GM21737 (cell line): ENCODE measurements at regions not wholly inside any gene's neighbourhood (a gene's known extent, or its start where the extent isn't known, plus 50 kb on each side); places are given as distances from the start of the nearest gene placed in this dataset.

Source experiments
- ATAC-seq: cut with Tn5 transposase; IDR thresholded peaks from one replicate; pipeline ENCODE4 v1.9.1; 2021; ENCODE audit warnings: mild to moderate bottlenecking, moderate library complexity; ENCODE audit not compliant: unreplicated experiment

DNA sequence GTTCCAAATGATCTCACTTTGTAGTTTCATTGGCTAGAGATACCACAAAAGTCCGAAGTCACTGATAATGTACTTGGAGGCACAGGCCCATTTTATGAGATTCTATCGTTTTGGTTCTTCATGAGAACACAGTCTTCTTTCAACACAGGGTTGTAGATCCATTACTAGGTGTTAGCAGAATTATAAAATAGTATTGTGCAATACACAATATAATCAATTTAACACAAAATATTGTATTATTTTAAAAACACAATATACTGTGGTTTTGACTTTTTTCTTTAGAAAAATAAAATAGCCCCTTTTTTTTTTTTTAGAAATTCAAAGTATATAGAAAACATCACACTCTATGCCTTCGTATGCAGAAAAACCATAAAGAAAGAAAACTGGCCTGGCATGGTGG lies 138.6 kb upstream of the TSC22D2 start:
- no peak for ATAC-seq

DNA sequence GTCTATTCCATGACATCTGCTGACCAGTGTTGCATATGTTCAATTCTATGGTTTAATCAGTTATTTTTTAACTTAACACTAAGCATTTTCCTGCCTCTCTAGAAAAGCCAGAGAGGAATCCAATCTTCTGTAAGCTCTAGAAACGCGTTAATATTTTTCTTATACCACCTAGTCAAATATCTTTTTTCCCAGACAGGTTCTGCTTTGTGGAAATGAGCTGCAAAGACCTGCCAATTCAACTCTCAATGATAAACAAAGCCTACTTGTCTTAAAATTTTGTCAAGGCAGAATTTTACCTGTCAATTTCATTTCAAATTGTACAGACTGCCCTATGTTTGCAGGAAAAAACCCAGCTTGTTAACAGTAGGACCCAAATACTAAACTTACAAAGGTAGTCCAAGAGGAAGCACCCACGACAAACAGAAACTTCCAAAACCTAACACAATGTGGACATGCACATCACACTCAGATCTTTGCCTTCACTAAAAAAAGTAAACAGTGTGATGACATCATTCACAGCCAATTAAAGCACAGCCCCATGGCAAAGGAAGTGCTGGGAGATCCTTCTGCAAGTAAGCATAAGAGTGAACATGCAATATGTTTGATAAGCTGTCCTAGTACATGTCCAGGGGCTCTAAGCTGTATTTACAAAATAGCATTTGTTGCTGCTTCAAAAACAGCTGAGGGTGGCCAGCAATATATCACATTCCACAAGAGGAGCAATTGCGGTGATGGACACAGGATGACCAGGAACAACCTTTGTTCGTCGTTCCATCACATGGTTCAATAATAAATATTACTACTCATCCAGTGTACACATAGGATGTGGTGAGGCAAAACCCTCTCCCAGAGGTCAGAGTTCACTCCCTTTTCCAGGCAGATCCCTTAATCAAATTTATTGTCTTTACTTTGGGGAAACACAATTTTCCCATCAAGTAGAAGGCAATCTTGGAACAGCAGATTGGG lies 139.4 kb upstream of the TSC22D2 start:
- no peak for ATAC-seq

DNA sequence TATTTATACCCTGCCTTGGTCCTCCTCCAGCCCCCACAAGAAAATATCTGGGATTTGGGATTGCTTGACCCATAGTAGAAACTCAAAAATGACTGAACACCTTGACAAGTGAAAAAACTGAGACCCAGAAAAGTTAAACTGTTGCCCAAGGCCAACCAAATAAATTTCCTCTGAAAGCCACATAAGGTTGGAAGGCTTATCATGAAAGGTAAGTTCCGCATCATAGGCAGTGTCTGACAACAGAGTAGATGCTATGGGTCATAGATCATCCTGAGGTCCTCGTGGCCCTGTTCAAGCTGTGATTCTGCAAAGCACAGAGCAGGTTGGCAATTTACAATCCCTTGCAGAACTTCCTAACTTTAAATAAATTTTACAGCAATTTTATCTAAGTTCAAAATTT lies 140.8 kb upstream of the TSC22D2 start:
- no peak for ATAC-seq

DNA sequence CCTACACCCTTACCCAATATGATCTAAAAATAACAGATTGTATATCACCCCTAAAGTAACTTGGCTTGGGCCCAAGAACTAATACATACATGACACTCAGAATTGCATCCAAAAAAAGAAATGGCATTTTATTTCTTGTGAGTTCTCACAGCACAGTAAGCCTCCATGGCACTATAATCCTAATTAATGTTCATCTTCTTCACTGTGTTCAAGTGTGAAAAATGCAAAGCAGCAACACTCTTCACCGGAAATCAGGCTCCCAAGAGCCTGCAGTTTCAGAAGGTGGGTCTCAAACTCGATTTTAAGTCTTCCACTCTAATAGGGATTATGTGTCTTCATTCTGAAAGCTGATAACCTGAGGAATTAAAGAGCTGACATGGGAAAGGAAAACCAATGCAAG lies 142.8 kb upstream of the TSC22D2 start:
- ATAC-seq = no peak

DNA sequence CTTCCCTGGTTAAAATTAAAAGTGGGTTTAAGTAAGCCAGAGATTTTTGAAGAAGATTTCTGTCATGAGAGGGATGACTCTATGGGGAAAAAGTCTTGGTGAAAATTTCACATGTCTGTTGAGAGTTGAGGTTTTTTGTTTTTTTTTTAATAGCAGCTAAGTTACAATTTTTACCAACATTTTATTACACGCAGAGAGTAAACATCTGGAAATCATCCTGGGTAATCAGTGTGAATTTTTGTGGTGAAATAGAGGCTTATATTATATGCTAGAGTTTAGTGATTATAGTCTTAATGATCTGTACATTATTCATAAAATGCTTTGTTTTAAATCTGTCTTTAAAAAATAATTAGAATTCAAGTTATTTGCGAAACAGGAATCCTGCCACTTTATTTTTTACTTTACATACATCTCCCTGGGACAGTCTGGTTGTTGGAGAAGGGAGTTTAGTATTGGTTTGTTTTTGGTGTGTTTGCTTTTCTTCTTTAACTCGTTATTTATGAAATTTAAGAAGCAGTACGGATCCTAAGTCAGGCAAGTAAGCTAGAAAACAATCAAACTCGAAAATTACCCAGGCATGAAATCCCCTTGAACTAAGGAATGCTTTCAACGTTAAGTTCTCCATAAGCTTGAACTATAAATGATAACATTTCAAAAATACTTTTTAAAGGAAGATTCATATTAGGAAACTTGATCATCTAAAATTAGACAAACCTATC lies 143.4 kb upstream of the TSC22D2 start:
- no peak for ATAC-seq

DNA sequence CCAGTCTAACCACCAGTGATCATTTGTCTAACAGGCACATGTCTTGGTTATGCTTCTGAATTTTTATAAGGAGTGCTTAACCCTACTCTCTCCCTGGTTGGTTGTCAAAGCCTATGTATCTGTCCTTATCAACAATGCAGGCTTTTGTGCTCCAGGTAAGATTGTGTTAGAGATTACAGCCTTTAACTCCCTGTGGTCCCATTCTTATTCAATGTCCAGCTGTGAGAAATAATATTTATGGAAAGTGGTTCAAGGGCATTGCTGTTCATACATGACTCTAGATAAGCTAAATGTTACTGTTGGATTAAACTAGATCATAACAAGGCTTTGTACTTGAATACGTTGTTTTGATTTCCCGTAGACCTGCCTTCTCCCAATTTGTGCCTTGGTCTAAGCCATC lies 146.1 kb upstream of the TSC22D2 start:
- no peak for ATAC-seq

DNA sequence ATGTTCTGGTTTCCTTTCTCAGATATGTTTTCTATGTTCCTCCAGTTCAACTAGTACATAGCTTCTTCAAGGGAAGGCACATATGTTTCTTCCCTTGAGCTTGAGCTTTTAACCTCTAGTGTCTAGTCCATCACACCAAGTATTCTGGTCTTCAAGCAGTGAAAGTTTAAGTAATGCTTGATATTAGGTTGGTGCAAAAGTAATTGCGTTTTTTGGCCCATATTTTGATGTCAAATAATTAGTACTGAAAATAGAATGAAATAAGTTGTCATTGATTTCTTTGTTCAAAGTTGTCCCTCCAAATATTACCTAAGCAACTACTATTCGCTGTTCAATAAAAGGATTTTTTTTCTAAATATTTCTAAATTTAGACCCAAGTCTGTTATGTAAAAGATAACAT lies 146.7 kb upstream of the TSC22D2 start:
- no peak for ATAC-seq

DNA sequence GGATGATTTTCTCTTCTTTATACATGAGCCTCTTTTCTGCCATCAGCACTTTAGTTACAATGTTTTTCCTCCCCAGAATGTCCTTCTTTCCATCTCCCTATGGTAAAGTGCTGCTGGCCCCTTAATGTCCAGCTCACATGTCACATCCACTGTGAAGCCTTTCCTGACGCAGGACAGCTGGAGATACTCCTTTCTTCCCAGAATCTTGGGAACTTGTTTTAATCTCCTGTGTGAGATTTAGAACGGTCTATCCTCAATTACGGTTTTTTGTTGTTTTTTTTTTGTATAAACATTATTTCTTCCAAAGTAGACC lies 147.7 kb upstream of the TSC22D2 start:
- ATAC-seq = no peak

DNA sequence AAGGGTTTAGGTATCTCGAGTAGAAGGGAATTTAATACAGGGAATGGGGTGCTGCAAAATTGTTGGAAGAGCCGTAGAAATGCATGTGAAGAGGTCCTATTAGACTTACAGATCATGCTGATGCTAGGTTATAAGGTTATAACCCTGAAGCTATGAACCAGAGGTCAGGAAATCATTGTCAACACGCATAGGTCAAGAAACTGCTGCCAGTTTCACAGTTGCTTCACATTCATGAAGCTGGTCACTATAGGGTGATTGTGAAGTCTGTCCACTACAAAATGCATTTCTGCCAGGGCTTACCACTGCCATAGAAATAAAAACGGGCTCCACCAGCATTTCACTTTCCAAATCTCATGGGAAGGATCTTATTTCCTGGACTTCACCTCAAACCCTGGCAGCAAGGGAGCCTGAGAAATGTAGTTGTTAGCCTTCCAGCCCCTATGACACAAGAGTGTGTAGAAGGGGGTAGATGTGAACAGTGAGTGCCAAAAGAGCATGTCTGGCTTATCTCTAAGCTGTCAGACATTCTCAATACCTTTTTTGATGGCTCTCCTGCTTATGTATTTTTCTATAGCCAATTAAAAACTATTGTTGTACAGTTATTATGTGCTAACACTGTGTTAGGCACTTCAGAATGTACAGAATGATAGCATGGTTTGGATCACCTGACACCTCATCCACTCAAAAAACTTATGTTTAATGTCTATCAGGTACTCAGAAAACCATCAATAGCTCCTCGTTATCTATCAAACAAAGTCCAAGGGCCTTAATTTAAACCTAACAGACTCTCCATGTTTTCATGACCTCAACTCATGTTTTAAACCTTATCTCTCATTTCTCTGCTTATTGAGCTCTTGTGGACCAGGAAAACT lies 148.3 kb upstream of the TSC22D2 start:
- no peak for ATAC-seq

DNA sequence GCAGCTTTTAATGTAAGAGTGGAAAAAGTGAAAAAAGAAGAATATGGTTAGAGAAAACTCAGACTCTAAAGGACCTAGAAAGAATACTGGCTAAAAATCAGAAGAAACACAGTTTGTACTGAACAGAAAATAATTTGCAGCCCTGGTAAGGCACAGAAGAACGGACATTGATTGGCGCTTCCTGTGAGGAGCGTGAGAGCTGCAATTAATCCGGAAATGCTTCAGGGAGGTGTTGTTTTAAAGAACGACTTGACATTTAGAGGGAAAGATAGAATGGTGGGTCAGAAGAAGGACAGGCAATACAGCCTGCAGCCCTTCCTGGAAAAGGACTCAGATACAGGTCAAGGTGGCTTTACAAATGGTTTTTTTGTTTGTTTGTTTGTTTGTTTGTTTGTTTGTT lies 151.3 kb upstream of the TSC22D2 start:
- ATAC-seq = no peak

DNA sequence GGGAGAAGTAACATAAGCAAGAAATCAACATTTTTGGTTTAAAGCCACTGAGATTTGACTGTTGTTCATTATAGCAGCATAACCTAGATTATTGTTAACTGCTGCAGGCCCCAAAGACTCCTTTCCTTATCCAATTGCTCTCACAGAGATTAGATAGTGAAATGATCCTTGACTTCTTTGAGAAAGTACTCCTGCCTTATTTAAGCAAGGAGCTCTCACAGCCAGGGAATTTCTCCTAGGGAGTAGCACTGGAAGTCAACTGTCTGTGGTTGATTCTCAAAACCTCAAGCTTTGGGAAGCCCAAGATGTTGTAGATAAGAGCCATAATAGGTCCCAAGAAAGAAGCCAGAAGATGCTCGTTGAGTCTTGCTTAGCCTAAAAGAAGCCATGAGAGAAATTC lies 151.8 kb upstream of the TSC22D2 start:
- no peak for ATAC-seq

DNA sequence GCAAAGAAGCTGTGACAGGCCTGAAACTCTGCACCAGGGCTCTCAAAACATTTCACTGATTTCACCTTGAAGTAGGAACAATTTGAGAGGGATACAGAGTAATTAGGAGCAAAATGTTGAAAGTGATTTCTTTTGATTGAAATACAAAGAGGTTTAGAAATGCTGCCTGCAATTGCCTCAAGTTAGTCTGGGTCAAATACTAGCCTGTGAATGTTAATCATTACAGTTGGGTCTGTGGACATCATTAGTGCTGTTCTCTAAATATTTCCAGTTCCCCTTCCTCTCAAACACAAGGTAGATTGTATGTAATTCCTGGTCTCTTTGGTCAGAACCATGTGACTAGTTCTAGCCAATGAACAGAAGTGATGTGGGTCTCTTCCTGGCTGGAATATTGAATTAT lies 152.3 kb upstream of the TSC22D2 start:
- ATAC-seq = no peak

DNA sequence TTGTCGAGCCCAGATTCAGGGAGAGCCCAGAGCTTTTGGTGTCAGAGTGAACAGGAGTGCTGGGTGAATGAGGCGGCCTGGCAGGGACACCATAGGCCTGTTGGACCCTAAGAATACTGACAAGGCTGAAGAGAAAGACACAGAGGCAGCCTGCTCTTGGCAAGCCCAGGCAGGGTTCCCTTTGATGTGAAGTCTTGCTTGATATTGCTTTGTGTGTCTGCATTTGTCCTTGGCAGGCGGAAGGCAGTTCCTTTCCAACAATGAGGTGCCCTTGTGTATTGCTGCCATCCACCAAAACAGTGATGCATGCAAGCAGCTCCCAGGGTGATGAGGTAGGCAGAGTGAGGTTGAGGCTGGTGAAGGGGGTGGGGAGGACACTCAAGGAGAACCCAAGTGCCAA lies 152.7 kb upstream of the TSC22D2 start:
- ATAC-seq = no peak

DNA sequence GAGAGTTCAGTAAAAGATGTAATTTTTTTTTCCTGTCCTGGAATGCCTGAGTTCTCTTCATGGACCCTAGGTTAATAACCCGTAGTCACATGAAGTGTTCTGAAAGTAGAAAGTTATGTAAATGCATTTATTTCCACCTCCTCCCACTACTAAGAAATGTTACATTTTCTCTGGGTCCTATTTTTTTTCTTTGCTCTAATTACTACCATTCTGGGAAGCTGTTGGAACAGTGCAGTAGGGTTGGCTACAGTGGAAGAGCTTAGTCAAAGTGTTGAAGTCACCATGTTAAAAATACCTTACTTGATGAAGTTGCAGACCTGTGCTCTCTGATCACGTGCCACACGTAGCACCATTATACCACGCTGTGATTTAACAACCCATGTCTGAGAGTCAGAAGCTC lies 153.8 kb upstream of the TSC22D2 start:
- no peak for ATAC-seq

DNA sequence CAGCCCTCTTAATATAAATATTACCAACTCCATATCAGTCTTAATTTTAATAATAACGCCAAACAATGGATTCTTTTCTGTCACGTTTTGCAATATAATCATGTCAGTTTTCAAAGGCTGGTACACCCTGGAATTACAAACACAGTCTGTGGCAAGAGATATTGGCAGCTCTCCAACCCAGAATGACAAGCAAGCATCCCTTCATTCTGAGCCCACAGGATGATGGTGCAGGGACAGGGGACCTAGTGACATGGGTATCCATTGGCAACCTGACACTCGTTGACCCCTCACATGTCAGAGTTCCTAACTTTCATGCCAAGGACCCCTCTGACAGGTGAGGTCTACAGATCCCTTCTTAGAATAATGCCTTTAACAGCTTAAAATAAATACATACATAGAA lies 154.5 kb upstream of the TSC22D2 start:
- ATAC-seq = no peak

DNA sequence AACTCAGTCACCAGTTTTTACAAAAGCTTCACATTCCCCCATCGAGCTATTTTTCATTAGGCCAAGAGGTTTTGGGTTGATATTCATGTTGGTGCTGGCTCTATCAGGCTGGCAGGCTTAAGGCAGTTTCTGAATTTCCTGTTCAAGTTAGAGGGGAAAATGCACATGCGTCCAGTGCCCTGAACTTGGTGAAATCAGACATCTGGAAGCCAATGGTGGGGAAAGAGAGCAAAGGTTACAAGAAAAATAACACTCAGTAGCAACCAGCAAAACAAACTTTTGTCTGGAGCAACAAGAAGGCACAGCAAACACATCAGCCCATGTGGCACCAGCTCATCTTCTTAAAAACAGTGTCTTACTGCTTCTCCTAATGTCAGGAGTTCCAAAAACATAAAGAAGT lies 155.6 kb upstream of the TSC22D2 start:
- no peak for ATAC-seq

DNA sequence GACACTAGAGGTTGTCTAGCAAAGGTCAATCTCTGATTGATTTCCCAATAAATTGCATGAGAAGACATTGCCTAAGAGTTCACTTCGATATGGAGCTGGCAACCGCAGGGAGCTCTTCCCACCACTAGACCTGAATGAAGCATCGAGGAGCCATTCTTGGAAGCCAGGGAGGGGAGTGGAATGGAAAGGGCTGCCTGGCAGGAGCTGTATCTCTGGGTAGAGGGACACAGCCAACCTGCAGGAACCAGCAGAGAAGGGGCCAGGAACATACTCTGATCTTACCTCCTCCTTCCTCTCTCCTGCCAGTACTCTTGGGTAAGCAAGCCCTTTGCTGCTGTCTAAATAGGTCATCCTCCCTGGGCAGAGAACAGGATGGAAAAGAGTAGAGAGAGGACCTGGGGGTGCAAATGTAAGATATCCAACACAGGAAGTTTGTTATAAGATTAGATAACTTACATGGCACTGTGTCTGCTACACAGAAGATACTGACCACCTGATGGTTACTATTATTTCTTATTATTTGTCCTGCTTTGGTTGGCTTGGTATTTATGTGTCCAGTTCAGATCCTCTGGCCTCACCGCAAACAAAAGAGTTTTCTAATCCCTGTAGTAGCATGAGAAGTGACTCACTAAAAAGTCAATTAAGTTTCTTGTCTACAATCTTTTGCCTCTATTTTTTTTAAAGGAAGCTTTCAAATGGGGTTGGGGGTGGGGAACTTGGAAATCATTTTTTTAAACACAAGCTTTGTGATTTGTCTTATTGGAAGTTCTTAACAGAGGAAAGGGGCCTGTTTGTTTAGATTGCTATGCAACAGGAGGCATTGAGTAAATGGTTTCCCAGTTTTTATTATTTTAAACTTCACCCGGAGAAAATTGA lies 156.7 kb upstream of the TSC22D2 start:
- no peak for ATAC-seq

DNA sequence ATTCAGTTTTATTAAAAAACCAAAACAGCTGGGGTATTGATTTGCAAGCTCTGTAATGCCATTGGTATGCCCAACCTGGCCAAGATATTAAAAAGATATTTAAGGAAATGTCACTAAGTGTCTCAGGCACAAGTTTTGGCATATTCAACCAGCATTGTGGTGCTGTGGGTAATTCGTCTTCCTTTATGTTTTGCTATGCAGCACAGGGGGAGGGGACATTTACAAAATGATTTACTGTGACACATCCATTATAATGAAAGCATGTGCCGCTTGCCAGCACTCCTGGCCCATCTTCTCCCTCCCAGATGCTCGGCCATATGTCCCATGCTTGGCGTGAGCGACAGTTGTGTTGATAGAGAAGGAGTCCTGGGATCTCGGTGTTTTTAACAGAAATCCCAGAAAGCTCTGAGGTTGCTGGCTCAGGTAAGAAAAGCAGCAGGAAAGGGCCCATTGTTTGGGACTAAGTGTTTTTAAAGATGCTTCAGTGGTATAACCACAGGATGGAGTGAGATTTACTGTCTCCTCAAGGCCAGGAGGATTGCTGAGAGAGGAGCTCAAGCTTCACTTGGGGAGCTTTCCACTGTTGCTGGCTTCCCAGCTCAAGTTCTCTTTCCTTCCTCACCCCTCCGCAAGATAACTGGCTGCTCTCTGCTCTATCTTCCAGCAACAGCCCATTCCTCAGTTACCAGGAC lies 158.2 kb upstream of the TSC22D2 start:
- no peak for ATAC-seq

DNA sequence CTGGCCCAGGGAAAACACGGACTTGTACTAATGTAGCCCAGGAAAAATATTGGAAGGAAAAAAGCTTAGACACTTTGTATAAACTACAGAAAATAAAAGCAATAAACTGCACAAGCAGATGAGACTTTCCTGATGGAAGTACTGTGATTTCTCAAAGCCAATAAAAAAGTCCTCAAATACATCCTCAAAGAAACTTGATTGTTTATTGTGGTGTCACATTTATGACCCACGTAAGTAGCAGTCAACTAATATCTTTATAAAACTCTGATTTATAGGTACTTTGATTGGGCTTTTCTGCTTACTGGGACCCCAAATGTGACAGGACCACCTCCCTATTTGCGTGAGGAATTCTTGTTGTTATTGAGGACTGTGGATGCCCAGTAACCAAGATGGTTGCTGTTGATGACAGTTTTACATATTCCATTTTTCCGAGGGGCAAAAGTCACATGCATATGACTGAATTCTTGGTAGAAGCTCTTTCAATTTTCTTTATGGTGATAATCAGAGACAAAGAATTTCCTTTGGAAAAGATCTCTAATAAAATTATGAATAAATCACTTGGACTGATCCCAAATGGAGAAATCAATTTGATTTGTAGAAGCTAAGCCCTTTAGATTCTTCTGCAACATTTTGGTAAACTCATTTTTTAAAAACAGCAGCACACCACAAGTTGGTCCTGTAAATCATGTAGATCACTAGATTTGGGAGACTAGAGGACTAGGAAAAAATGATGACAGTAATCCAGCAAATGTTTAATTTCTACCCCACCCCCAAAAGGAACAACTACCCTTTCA lies 159.0 kb upstream of the TSC22D2 start:
- no peak for ATAC-seq
